ENCODE measurements at regions not wholly inside any gene's neighbourhood (a gene's known extent, or its start where the extent isn't known, plus 50 kb on each side); places are given as distances from the start of the nearest gene placed in this dataset.

- TF ChIP-seq POLR2A (IDR thresholded peaks at IDR 0.05) = no peak
- TF ChIP-seq CTCF (IDR thresholded peaks at IDR 0.05) = no peak
These were observed 197.3 kb upstream of the PMFBP1 start for GRCh38 chr16:72369274-72369673.
